ENCODE measurements at regions not wholly inside any gene's neighbourhood (a gene's known extent, or its start where the extent isn't known, plus 50 kb on each side); places are given as distances from the start of the nearest gene placed in this dataset.

- no peak for DNase-seq (ENCODE audit: extremely low spot score in 2 of 2)
- Histone ChIP-seq H3K4me3 (no peak overlapping the region), H3K9me3 (no peaks in the 10 kb centered on the region), H3K4me1 (peaks cover 22% of the 10 kb centered on the region), H3K36me3 (no peaks in the 10 kb centered on the region), H3K27ac (no peak overlapping the region), H3K27me3 (no peaks in the 10 kb centered on the region)
- no peak for TF ChIP-seq CTCF (IDR thresholded peaks at IDR 0.05)
- TF ChIP-seq POLR2A (IDR thresholded peaks at IDR 0.05) = no peak
- no peak for TF ChIP-seq POLR2AphosphoS5 (IDR thresholded peaks at IDR 0.05; ENCODE audit: insufficient read depth in 1 of 2, low read depth in 1 of 2)
- intact Hi-C loops (cut with DNase I) = no loop called here
These were observed 54.5 kb downstream of the CLDN34 start for GRCh38 chrX:10021461-10022272.

GRCh38 chrX:10022273-10022541 lies 55.0 kb downstream of the CLDN34 start:
- H3K36me3 ChIP-seq = no peaks in the 10 kb centered on the region
- H3K4me1 ChIP-seq = peaks cover 22% of the 10 kb centered on the region
- TF ChIP-seq CTCF (IDR thresholded peaks at IDR 0.05) (no peak), POLR2AphosphoS5 (IDR thresholded peaks at IDR 0.05; ENCODE audit: insufficient read depth in 1 of 2, low read depth in 1 of 2) (no peak), POLR2A (IDR thresholded peaks at IDR 0.05) (no peak)
- H3K4me3 ChIP-seq = no peak overlapping the region
- intact Hi-C loops (cut with DNase I) = no loop called here
- no peak for DNase-seq (ENCODE audit: extremely low spot score in 2 of 2)
- no peak overlapping the region for H3K27ac ChIP-seq
- H3K27me3 ChIP-seq = no peaks in the 10 kb centered on the region
- no peaks in the 10 kb centered on the region for H3K9me3 ChIP-seq

- DNase-seq (ENCODE audit: extremely low spot score in 2 of 2) = no peak
These were observed 55.6 kb downstream of the CLDN34 start for GRCh38 chrX:10022580-10023245.

GRCh38 chrX:10023821-10024220 lies 56.7 kb downstream of the CLDN34 start:
- no peaks in the 10 kb centered on the region for H3K36me3 ChIP-seq
- no peak for TF ChIP-seq CTCF (IDR thresholded peaks at IDR 0.05)
- TF ChIP-seq POLR2A (IDR thresholded peaks at IDR 0.05) = no peak
- no peak for TF ChIP-seq POLR2AphosphoS5 (IDR thresholded peaks at IDR 0.05; ENCODE audit: insufficient read depth in 1 of 2, low read depth in 1 of 2)
- no peak for DNase-seq (ENCODE audit: extremely low spot score in 2 of 2)
- H3K4me1 ChIP-seq = peaks cover 15% of the 10 kb centered on the region
- no peaks in the 10 kb centered on the region for H3K9me3 ChIP-seq
- no peak overlapping the region for H3K4me3 ChIP-seq
- no peaks in the 10 kb centered on the region for H3K27me3 ChIP-seq
- H3K27ac ChIP-seq = no peak overlapping the region
- intact Hi-C loops (cut with DNase I) = no loop called here

More at GRCh38 chrX:10022580-10023245, 55.6 kb downstream of the CLDN34 start:
- Histone ChIP-seq H3K27me3 (no peaks in the 10 kb centered on the region), H3K4me3 (no peak overlapping the region), H3K9me3 (no peaks in the 10 kb centered on the region), H3K36me3 (no peaks in the 10 kb centered on the region), H3K27ac (no peak overlapping the region), H3K4me1 (peaks cover 22% of the 10 kb centered on the region)
- intact Hi-C loops (cut with DNase I) = no loop called here
- TF ChIP-seq CTCF (IDR thresholded peaks at IDR 0.05) (no peak), POLR2A (IDR thresholded peaks at IDR 0.05) (no peak), POLR2AphosphoS5 (IDR thresholded peaks at IDR 0.05; ENCODE audit: insufficient read depth in 1 of 2, low read depth in 1 of 2) (no peak)
